ENCODE measurements at regions not wholly inside any gene's neighbourhood (a gene's known extent, or its start where the extent isn't known, plus 50 kb on each side); places are given as distances from the start of the nearest gene placed in this dataset.

DNA sequence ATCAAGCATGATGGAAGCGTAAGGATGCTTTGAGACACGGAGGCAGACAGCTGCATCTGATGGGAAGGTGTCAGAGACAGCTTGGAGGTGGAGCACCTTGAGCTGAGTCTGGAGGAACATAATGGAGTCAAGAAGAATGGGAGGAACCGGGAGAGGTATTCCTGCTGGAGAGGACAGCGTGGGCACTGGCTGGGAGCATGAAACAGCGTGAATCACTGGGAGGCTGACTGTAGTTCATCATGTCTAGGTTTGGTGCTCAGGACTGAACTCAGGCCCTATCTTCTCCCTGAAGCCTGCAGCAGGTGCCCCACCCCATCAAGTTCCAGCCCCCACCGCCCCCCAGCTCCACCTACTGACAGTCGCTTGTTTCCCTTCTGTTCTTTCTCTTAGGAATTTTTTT lies 98.6 kb downstream of the TMEM17 start:
- TF ChIP-seq, protein P1, sequence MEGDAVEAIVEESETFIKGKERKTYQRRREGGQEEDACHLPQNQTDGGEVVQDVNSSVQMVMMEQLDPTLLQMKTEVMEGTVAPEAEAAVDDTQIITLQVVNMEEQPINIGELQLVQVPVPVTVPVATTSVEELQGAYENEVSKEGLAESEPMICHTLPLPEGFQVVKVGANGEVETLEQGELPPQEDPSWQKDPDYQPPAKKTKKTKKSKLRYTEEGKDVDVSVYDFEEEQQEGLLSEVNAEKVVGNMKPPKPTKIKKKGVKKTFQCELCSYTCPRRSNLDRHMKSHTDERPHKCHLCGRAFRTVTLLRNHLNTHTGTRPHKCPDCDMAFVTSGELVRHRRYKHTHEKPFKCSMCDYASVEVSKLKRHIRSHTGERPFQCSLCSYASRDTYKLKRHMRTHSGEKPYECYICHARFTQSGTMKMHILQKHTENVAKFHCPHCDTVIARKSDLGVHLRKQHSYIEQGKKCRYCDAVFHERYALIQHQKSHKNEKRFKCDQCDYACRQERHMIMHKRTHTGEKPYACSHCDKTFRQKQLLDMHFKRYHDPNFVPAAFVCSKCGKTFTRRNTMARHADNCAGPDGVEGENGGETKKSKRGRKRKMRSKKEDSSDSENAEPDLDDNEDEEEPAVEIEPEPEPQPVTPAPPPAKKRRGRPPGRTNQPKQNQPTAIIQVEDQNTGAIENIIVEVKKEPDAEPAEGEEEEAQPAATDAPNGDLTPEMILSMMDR (IDR thresholded peaks at IDR 0.05): no peak
- TF ChIP-seq EP300 (IDR thresholded peaks at IDR 0.05): no peak
- TF ChIP-seq POLR2A (IDR thresholded peaks at IDR 0.05): no peak

Measured in tibial nerve (tissue), 4 donors.